ENCODE measurements at regions not wholly inside any gene's neighbourhood (a gene's known extent, or its start where the extent isn't known, plus 50 kb on each side); places are given as distances from the start of the nearest gene placed in this dataset.

DNA sequence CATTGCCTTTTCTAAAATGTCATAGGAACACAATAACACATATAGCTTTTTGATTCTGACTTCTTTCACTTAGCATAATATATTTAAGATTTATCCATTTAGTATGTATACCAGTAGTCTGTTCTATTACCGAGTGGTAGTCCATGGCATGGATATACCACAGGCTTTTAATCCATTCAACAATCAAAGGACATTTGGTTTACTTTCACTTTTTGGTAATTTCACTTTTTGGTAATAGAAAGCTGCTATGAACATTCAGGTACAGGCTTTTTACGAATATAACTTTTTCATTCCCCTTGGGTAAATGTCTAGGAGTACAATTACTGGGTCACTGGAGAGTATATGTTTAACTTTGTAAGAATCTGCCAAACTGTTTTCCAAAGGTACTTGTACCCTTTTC, 100.7 kb upstream of the PRICKLE1 start:
- TF ChIP-seq FOXP1 (CRISPR knock-in tag; IDR thresholded peaks at IDR 0.05; ENCODE audit: borderline replicate concordance), result no peak
- TF ChIP-seq, protein P1, sequence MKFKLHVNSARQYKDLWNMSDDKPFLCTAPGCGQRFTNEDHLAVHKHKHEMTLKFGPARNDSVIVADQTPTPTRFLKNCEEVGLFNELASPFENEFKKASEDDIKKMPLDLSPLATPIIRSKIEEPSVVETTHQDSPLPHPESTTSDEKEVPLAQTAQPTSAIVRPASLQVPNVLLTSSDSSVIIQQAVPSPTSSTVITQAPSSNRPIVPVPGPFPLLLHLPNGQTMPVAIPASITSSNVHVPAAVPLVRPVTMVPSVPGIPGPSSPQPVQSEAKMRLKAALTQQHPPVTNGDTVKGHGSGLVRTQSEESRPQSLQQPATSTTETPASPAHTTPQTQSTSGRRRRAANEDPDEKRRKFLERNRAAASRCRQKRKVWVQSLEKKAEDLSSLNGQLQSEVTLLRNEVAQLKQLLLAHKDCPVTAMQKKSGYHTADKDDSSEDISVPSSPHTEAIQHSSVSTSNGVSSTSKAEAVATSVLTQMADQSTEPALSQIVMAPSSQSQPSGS (CRISPR knock-in tag; IDR thresholded peaks at IDR 0.05; ENCODE audit: borderline replicate concordance, low read depth), result no peak
- TF ChIP-seq ZNF232 (CRISPR knock-in tag; IDR thresholded peaks at IDR 0.05), result no peak
- TF ChIP-seq, protein P2, sequence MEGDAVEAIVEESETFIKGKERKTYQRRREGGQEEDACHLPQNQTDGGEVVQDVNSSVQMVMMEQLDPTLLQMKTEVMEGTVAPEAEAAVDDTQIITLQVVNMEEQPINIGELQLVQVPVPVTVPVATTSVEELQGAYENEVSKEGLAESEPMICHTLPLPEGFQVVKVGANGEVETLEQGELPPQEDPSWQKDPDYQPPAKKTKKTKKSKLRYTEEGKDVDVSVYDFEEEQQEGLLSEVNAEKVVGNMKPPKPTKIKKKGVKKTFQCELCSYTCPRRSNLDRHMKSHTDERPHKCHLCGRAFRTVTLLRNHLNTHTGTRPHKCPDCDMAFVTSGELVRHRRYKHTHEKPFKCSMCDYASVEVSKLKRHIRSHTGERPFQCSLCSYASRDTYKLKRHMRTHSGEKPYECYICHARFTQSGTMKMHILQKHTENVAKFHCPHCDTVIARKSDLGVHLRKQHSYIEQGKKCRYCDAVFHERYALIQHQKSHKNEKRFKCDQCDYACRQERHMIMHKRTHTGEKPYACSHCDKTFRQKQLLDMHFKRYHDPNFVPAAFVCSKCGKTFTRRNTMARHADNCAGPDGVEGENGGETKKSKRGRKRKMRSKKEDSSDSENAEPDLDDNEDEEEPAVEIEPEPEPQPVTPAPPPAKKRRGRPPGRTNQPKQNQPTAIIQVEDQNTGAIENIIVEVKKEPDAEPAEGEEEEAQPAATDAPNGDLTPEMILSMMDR (IDR thresholded peaks at IDR 0.05), result no peak
- TF ChIP-seq GABPB1 (CRISPR knock-in tag; IDR thresholded peaks at IDR 0.05), result no peak
- TF ChIP-seq PRRX2 (CRISPR knock-in tag; IDR thresholded peaks at IDR 0.05), result no peak

All from WTC11 (cell line).